ENCODE measurements at regions not wholly inside any gene's neighbourhood (a gene's known extent, or its start where the extent isn't known, plus 50 kb on each side); places are given as distances from the start of the nearest gene placed in this dataset.

GRCh38 chr21:39010629-39011404 is 172.4 kb downstream of the PSMG1 start:
- TF ChIP-seq POLR2A (IDR thresholded peaks at IDR 0.05) (no peak), CTCF (IDR thresholded peaks at IDR 0.05) (no peak), POLR2AphosphoS5 (IDR thresholded peaks at IDR 0.05) (no peak), EP300 (IDR thresholded peaks at IDR 0.05) (no peak)

Measured in sigmoid colon (tissue), 4 donors.